SK-N-SH (cell line): ENCODE measurements at regions not wholly inside any gene's neighbourhood (a gene's known extent, or its start where the extent isn't known, plus 50 kb on each side); places are given as distances from the start of the nearest gene placed in this dataset.

Experiments
- CTCF ChIA-PET: fragments of 300-600, 350-600 bp; formaldehyde crosslinking; extraction: SDS; loops from one replicate; lab custom pipeline; 2021; lab: Yijun Ruan, JAX
- POLR2A ChIA-PET: fragments of 350-600 bp; sonication (Branson Sonifier 250); formaldehyde crosslinking; extraction: SDS; loops from one replicate; lab custom pipeline; 2020; ENCODE audit warnings: antibody characterized with exemption, inconsistent platforms; lab: Yijun Ruan, JAX
- DNase-seq: peaks from one replicate; pipeline ENCODE4 v3.0.0; 2012
- H2AFZ ChIP-seq: fragments of 200-600 bp; sonication (generic); 2 replicates; pipeline ENCODE4 v1.8.1; 2016; ENCODE audit warnings: antibody characterized with exemption, mild to moderate bottlenecking, low read depth
- H3F3A ChIP-seq: fragments of 200-600 bp; sonication (generic); replicated peaks from 2 replicates; pipeline ENCODE3; 2016; ENCODE audit warnings: antibody characterized with exemption, mild to moderate bottlenecking; ENCODE audit not compliant: insufficient read depth
- H3K27ac ChIP-seq, 2 experiments: fragments of 200-500 bp in 1 of 2; fragments of 200-600 bp in 1 of 2; sonication (Bioruptor generic) in 1 of 2; sonication (generic), shearing (Covaris generic) in 1 of 2; 2 replicates each; pipeline versions ENCODE4 v1.5.1 to v1.6.1; 2014 to 2016; ENCODE audit warnings: low read depth in 2 of 2, inconsistent platforms in 1 of 2, low read length in 1 of 2, mild to moderate bottlenecking in 1 of 2, mixed read lengths in 1 of 2
- H3K27me3 ChIP-seq: fragments of 200-600 bp; sonication (generic), shearing (Covaris generic); 2 replicates; pipeline ENCODE4 v1.6.1; 2016; ENCODE audit warnings: mixed run types; ENCODE audit not compliant: insufficient read depth
- H3K36me3 ChIP-seq, 2 experiments: fragments of 200-500 bp in 1 of 2; fragments of 200-600 bp in 1 of 2; sonication (Bioruptor generic) in 1 of 2; sonication (generic) in 1 of 2; replicated peaks in 1 of 2; 2 replicates each; pipeline versions ENCODE3 to v1.5.1; 2014 to 2016; ENCODE audit warnings: low read length in 1 of 2, mild to moderate bottlenecking in 1 of 2; ENCODE audit not compliant: insufficient read depth in 2 of 2, control insufficient read depth in 1 of 2
- H3K4me1 ChIP-seq, 2 experiments: fragments of 200-500 bp in 1 of 2; fragments of 200-600 bp in 1 of 2; sonication (Bioruptor generic) in 1 of 2; sonication (generic), shearing (Covaris generic) in 1 of 2; 2 replicates each; pipeline versions ENCODE4 v1.5.1 to v1.6.1; 2014 to 2016; ENCODE audit warnings: low read depth in 1 of 2, low read length in 1 of 2, mixed run types in 1 of 2; ENCODE audit not compliant: insufficient read depth in 2 of 2, control insufficient read depth in 1 of 2
- H3K4me2 ChIP-seq: fragments of 200-600 bp; sonication (generic), shearing (Covaris generic); 2 replicates; pipeline ENCODE4 v1.6.1; 2017; ENCODE audit warnings: mixed run types
- H3K4me3 ChIP-seq, 2 experiments: fragments of 200-500 bp in 1 of 2; fragments of 200-600 bp in 1 of 2; sonication (Bioruptor generic) in 1 of 2; sonication (generic), shearing (Covaris generic) in 1 of 2; 2 replicates each; pipeline versions ENCODE4 v1.5.1 to v1.8.1; 2014 to 2016; ENCODE audit warnings: low read depth in 2 of 2, inconsistent platforms in 1 of 2, low read length in 1 of 2, mild to moderate bottlenecking in 1 of 2, mixed read lengths in 1 of 2, moderate library complexity in 1 of 2
- H3K79me2 ChIP-seq: fragments of 200-600 bp; sonication (generic); 2 replicates; pipeline ENCODE4 v1.8.1; 2017; ENCODE audit warnings: mild to moderate bottlenecking; ENCODE audit not compliant: insufficient read depth
- H3K9ac ChIP-seq: fragments of 200-600 bp; sonication (generic); 2 replicates; pipeline ENCODE4 v1.6.1; 2017; ENCODE audit warnings: mixed run types
- H3K9me2 ChIP-seq: fragments of 200-600 bp; sonication (generic); 2 replicates; pipeline ENCODE4 v1.6.1; 2017; ENCODE audit warnings: mixed run types
- H3K9me3 ChIP-seq: fragments of 200-600 bp; sonication (generic); 2 replicates; pipeline ENCODE4 v1.6.1; 2017; ENCODE audit warnings: mixed run types, mild to moderate bottlenecking, moderate library complexity
- H4K20me1 ChIP-seq: fragments of 200-600 bp; sonication (generic); 2 replicates; pipeline ENCODE4 v1.6.1; 2017; ENCODE audit warnings: mild to moderate bottlenecking, mixed run types; ENCODE audit not compliant: insufficient read depth
- TEAD4 ChIP-seq: IDR thresholded peaks from 2 replicates; pipeline ENCODE4 v1.4.0; 2012; ENCODE audit warnings: mild to moderate bottlenecking, borderline replicate concordance; ENCODE audit not compliant: insufficient read depth
- WGBS: methylation state at CpG from one replicate; pipeline ENCODE4 v1.1.6; 2017; ENCODE audit warnings: low lambda C conversion rate; 5-methylcytosine and 5-hydroxymethylcytosine counted together
- small RNA-seq, 7 experiments: library from RNA; depleted of rRNA; stranded (forward); fragments of <200 nt; gene quantifications; one replicate each; pipeline ENCODE3, GENCODE V24; 2012
- TF ChIP-seq, protein P1 (sequence below): fragments of 150-350 bp; IDR thresholded peaks from 2 replicates; pipeline ENCODE4 v1.6.1; 2017; ENCODE audit warnings: antibody characterized with exemption, low read length, low read depth, borderline replicate concordance
- TF ChIP-seq, protein P2 (sequence below): IDR thresholded peaks from 2 replicates; pipeline ENCODE4 v1.4.0; 2012; ENCODE audit warnings: low read depth, borderline replicate concordance

DNA sequence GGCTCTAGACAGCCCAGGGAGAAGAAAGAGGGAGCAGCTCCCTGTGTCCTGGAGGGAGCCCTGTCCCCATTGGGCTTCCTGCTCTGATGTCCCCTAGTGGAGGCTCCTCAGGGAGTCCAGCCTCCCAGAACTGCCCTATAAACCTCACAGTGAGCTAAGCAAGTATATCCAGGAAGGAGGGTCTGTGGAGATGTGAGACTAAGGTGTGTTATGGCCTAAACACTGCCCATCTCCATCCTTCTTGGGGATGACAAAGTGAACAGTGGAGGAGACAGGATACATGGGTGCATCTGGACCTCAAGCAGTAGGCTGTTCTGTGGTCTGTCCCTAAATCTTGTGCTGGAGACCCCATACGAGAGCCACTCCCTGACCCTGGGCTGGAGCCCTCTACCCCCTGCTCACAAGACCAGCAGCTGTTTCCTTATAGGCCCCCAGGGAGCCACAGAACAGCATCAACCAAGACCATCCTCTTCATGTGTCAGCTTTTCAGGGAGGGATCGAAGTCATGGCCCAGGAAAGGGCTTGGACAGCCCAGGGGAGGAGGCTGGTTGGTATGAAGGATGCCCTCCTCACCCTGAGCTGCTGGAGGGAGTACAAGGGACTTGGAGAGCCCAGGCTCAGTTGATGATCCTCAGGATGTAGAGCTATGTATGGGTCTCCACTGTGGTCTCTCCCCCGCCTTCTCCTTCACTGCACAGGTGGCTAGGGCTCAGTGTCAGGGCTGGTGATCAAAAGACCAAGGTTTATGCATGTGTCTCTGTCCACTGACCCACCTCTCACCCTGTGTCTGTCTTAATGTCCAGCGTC, 49.7 kb upstream of the TOP3B start:
- Histone ChIP-seq H3K27ac (no peak overlapping the region), H3K4me2 (no peak overlapping the region), H3K4me3 (no peak overlapping the region), H4K20me1 (no peaks in the 10 kb centered on the region), H3K9ac (no peak overlapping the region), H3F3A (no peaks in the 10 kb centered on the region), H3K9me3 (no peaks in the 10 kb centered on the region), H3K79me2 (no peaks in the 10 kb centered on the region), H3K4me1 (no peaks in the 10 kb centered on the region), H3K36me3 (no peaks in the 10 kb centered on the region), H2AFZ (no peak overlapping the region), H3K9me2 (no peaks in the 10 kb centered on the region), H3K27me3 (no peaks in the 10 kb centered on the region; the same call in 1 of the 2 replicates)
- POLR2A ChIA-PET = no interaction called here
- WGBS = 0% methylated on average over 2 of the region's 4 CpGs
- TF ChIP-seq, protein P1, sequence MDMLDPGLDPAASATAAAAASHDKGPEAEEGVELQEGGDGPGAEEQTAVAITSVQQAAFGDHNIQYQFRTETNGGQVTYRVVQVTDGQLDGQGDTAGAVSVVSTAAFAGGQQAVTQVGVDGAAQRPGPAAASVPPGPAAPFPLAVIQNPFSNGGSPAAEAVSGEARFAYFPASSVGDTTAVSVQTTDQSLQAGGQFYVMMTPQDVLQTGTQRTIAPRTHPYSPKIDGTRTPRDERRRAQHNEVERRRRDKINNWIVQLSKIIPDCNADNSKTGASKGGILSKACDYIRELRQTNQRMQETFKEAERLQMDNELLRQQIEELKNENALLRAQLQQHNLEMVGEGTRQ = no peak
- TF ChIP-seq, protein P2, sequence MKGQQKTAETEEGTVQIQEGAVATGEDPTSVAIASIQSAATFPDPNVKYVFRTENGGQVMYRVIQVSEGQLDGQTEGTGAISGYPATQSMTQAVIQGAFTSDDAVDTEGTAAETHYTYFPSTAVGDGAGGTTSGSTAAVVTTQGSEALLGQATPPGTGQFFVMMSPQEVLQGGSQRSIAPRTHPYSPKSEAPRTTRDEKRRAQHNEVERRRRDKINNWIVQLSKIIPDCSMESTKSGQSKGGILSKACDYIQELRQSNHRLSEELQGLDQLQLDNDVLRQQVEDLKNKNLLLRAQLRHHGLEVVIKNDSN = no peak
- no peak for TF ChIP-seq TEAD4
- CTCF ChIA-PET = interaction anchor here (0.9 to 1.8 kb wide), 4 partner anchors 10 to 168 kb away, joined by 3 to 4 read pairs (median 3); no protein-coding TSS in a partner anchor
- no peak for DNase-seq

Small RNA genes lying in the stretch of these regions (small RNA-seq; reads per million reads assigned to genes)
- gene AC245452.3 (0 reads per million in 7 experiments), gene AC245517.3 (0 reads per million in 7 experiments), gene AC245517.5 (0 reads per million in 7 experiments), gene IGLVIV-59 (0 reads per million in 7 experiments)
